ENCODE measurements at regions not wholly inside any gene's neighbourhood (a gene's known extent, or its start where the extent isn't known, plus 50 kb on each side); places are given as distances from the start of the nearest gene placed in this dataset.

- no peak overlapping the region for H3K27ac ChIP-seq
- H3K27me3 ChIP-seq: no peaks in the 10 kb centered on the region
- H3K4me1 ChIP-seq: peaks cover 7% of the 10 kb centered on the region
- no peak overlapping the region for H3K4me3 ChIP-seq
- no peaks in the 10 kb centered on the region for H3K36me3 ChIP-seq (replicated peaks in 1 of 2; ENCODE audit: insufficient read depth in 1 of 2, low read depth in 2 of 2)
- intact Hi-C loops (cut with DNase I): no loop called here
- H3K9me3 ChIP-seq: no peaks in the 10 kb centered on the region
- WGBS, 2 donors: 61 to 73% methylated on average over 2 of the region's 2 CpGs
- no peak for DNase-seq
- ATAC-seq: no peak
- TF ChIP-seq CTCF (IDR thresholded peaks at IDR 0.05) (no peak), POLR2A (IDR thresholded peaks at IDR 0.05) (no peak)
These were observed 128.3 kb upstream of the MAF start for GRCh38 chr16:79728923-79729240.

- no peak for TF ChIP-seq CTCF (IDR thresholded peaks at IDR 0.05)
- TF ChIP-seq POLR2A (IDR thresholded peaks at IDR 0.05): no peak
- Histone ChIP-seq H3K27me3 (no peaks in the 10 kb centered on the region), H3K4me1 (peaks cover 9% of the 10 kb centered on the region), H3K9me3 (no peaks in the 10 kb centered on the region), H3K36me3 (replicated peaks in 1 of 2; ENCODE audit: insufficient read depth in 1 of 2, low read depth in 2 of 2) (no peaks in the 10 kb centered on the region), H3K4me3 (no peak overlapping the region), H3K27ac (no peak overlapping the region)
- ATAC-seq: no peak
- WGBS, 2 donors: 75 to 81% methylated on average over 4 of the region's 4 CpGs
- intact Hi-C loops (cut with DNase I): no loop called here
- no peak for DNase-seq
These were observed 127.7 kb upstream of the MAF start for GRCh38 chr16:79728048-79728922.

GRCh38 chr16:79726902-79727301 lies 126.4 kb upstream of the MAF start:
- intact Hi-C loops (cut with DNase I): no loop called here
- Histone ChIP-seq H3K27me3 (no peaks in the 10 kb centered on the region), H3K27ac (no peak overlapping the region), H3K4me3 (no peak overlapping the region), H3K9me3 (no peaks in the 10 kb centered on the region), H3K36me3 (replicated peaks in 1 of 2; ENCODE audit: insufficient read depth in 1 of 2, low read depth in 2 of 2) (no peaks in the 10 kb centered on the region), H3K4me1 (peaks cover 9% of the 10 kb centered on the region)
- TF ChIP-seq CTCF (IDR thresholded peaks at IDR 0.05): no peak
- no peak for TF ChIP-seq POLR2A (IDR thresholded peaks at IDR 0.05)
- no peak for ATAC-seq
- no peak for DNase-seq

- Histone ChIP-seq H3K4me1 (peaks cover 9% of the 10 kb centered on the region), H3K4me3 (no peak overlapping the region), H3K9me3 (no peaks in the 10 kb centered on the region), H3K36me3 (replicated peaks in 1 of 2; ENCODE audit: insufficient read depth in 1 of 2, low read depth in 2 of 2) (no peaks in the 10 kb centered on the region), H3K27me3 (no peaks in the 10 kb centered on the region), H3K27ac (no peak overlapping the region)
- no peak for TF ChIP-seq POLR2A (IDR thresholded peaks at IDR 0.05)
- no peak for TF ChIP-seq CTCF (IDR thresholded peaks at IDR 0.05)
- WGBS, 2 donors: 57 to 66% methylated on average over 4 of the region's 4 CpGs
- ATAC-seq (no peak), DNase-seq (peak in 1 of 4 donors; percentile 16)
- intact Hi-C loops (cut with DNase I): no loop called here
These were observed 124.5 kb upstream of the MAF start for GRCh38 chr16:79725051-79725450.
